CD14-positive monocyte (primary cell): ENCODE measurements at regions not wholly inside any gene's neighbourhood (a gene's known extent, or its start where the extent isn't known, plus 50 kb on each side); places are given as distances from the start of the nearest gene placed in this dataset.

Experiments used
- DNase-seq, 3 donors: peaks; one replicate each; pipeline ENCODE4 v3.0.0-alpha.2; 2011 to 2022
- H2AFZ ChIP-seq: 2 replicates; pipeline ENCODE4 v1.6.0; 2012; ENCODE audit warnings: mild to moderate bottlenecking, low read depth, low read length, inconsistent platforms; ENCODE audit not compliant: insufficient read depth, poor library complexity, severe bottlenecking
- H3K27ac ChIP-seq, 2 donors: 1 replicate in 1 of 2; 2 replicates in 1 of 2; pipeline ENCODE4 v1.5.1; 2012 to 2013; ENCODE audit warnings: low read length in 2 of 2, control low read depth in 1 of 2, inconsistent platforms in 1 of 2, low read depth in 1 of 2, mild to moderate bottlenecking in 1 of 2
- H3K27me3 ChIP-seq, 2 donors: one replicate each; pipeline versions ENCODE4 v1.6.0 to v1.6.1; 2011 to 2013; ENCODE audit warnings: low read length in 2 of 2; ENCODE audit not compliant: control insufficient read depth in 2 of 2, insufficient read depth in 2 of 2
- H3K36me3 ChIP-seq, 2 donors: replicated peaks in 1 of 2; 1 replicate in 1 of 2; 2 replicates in 1 of 2; pipeline versions ENCODE4 v1.5.1 to v1.6.1; 2012 to 2013; ENCODE audit warnings: low read length in 2 of 2, control low read depth in 1 of 2, inconsistent platforms in 1 of 2, mild to moderate bottlenecking in 1 of 2; ENCODE audit not compliant: insufficient read depth in 2 of 2, control insufficient read depth in 1 of 2
- H3K4me1 ChIP-seq, 2 donors: 1 replicate in 1 of 2; 2 replicates in 1 of 2; pipeline versions ENCODE4 v1.5.1 to v1.6.1; 2012 to 2013; ENCODE audit warnings: low read length in 2 of 2, control low read depth in 1 of 2, inconsistent platforms in 1 of 2, mild to moderate bottlenecking in 1 of 2, moderate library complexity in 1 of 2; ENCODE audit not compliant: insufficient read depth in 2 of 2, control insufficient read depth in 1 of 2
- H3K4me2 ChIP-seq: replicated peaks from 2 replicates; pipeline ENCODE3; 2012; ENCODE audit warnings: low read length, moderate library complexity, mild to moderate bottlenecking; ENCODE audit not compliant: poor library complexity, severe bottlenecking; ENCODE audit errors: extremely low read depth
- H3K4me3 ChIP-seq, 3 experiments: fragments of 200-600 bp in 1 of 3; sonication (generic) in 1 of 3; replicated peaks in 1 of 3; 1 replicate in 2 of 3; 2 replicates in 1 of 3; pipeline ENCODE4 v1.5.1; 2011 to 2013; ENCODE audit warnings: low read length in 3 of 3, mild to moderate bottlenecking in 3 of 3, control low read depth in 2 of 3, low read depth in 2 of 3, inconsistent platforms in 1 of 3, moderate library complexity in 1 of 3
- H3K79me2 ChIP-seq: 2 replicates; pipeline ENCODE4 v1.6.0; 2012; ENCODE audit warnings: mild to moderate bottlenecking, control low read depth, inconsistent platforms, low read length, moderate library complexity; ENCODE audit not compliant: insufficient read depth
- H3K9ac ChIP-seq: 2 replicates; pipeline ENCODE4 v1.6.0; 2017; ENCODE audit warnings: low read length, mild to moderate bottlenecking; ENCODE audit not compliant: insufficient read depth, poor library complexity, severe bottlenecking
- H3K9me3 ChIP-seq, 2 donors: replicated peaks in 1 of 2; 1 replicate in 1 of 2; 2 replicates in 1 of 2; pipeline versions ENCODE4 v1.5.1 to v1.6.1; 2012 to 2013; ENCODE audit warnings: low read length in 2 of 2, control low read depth in 1 of 2; ENCODE audit not compliant: control insufficient read depth in 1 of 2, insufficient read depth in 1 of 2
- H4K20me1 ChIP-seq: 2 replicates; pipeline ENCODE4 v1.6.0; 2012; ENCODE audit warnings: mild to moderate bottlenecking, low read length, control low read depth, moderate library complexity; ENCODE audit not compliant: insufficient read depth
- H3K27ac Mint-ChIP-seq, 7 donors: one replicate each; pipeline ENCODE4 v1.8.0; 2020; ENCODE audit warnings: mild to moderate bottlenecking in 7 of 7, mixed read lengths in 7 of 7, moderate library complexity in 6 of 7, inconsistent platforms in 2 of 7
- H3K27me3 Mint-ChIP-seq, 3 donors: one replicate each; pipeline ENCODE4 v1.8.0; 2021 to 2022; ENCODE audit warnings: low read depth in 3 of 3, mild to moderate bottlenecking in 3 of 3, mixed read lengths in 3 of 3, moderate library complexity in 3 of 3, inconsistent platforms in 1 of 3
- H3K36me3 Mint-ChIP-seq, 2 donors: one replicate each; pipeline ENCODE4 v1.8.0; 2020; ENCODE audit warnings: mixed read lengths in 2 of 2, inconsistent platforms in 1 of 2, mild to moderate bottlenecking in 1 of 2
- H3K4me1 Mint-ChIP-seq: one replicate; pipeline ENCODE4 v1.8.0; 2020; ENCODE audit warnings: mild to moderate bottlenecking, mixed read lengths
- H3K4me3 Mint-ChIP-seq, 2 donors: one replicate each; pipeline ENCODE4 v1.8.0; 2020; ENCODE audit warnings: mild to moderate bottlenecking in 2 of 2, mixed read lengths in 2 of 2, moderate library complexity in 1 of 2
- H3K9me3 Mint-ChIP-seq, 7 donors: one replicate each; pipeline ENCODE4 v1.8.0; 2020 to 2022; ENCODE audit warnings: mixed read lengths in 7 of 7, mild to moderate bottlenecking in 6 of 7, moderate library complexity in 6 of 7, inconsistent platforms in 2 of 7
- CTCF ChIP-seq: fragments of 200-600 bp; IDR thresholded peaks from one replicate; pipeline ENCODE4 v1.8.0; 2022; ENCODE audit warnings: antibody characterized with exemption, mild to moderate bottlenecking
- WGBS: methylation state at CpG from one replicate; pipeline ENCODE4 v1.1.5; 2013; ENCODE audit warnings: missing lambda C conversion rate; ENCODE audit not compliant: insufficient coverage; 5-methylcytosine and 5-hydroxymethylcytosine counted together
- intact Hi-C, 2 donors: fragments of 100-400 bp; cut with micrococcal nuclease; formaldehyde crosslinking; loops; one replicate each; pipeline versions ENCODE4 v1.15.0 to v1.15.1; 2023

DNA sequence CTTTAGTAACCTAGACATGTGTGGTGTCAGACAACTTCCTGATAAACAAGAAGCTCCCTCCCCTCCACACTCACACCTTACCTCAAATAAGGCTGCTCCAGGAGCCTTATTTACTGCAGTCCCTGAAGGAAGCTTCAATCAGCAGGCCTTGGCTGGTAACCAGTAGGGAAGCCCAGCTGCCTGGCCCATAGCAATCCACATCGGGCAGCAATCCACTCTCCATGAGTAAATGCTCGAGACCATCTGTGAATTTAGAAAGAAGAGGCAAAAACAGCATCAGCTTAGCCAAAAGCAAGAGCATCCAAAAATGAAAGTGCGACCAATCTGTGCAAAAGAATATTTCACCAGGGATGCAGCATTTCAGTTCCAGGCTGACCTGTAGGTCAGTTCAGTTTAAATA, 213.3 kb upstream of the TUSC1 start:
- no peak for DNase-seq
- WGBS = 79% methylated on average over 3 of the region's 3 CpGs
- Histone ChIP-seq H3K4me1 (no peaks in the 10 kb centered on the region), H3K27ac (no peak overlapping the region), H3K9ac (no peak overlapping the region), H3K4me3 (no peak overlapping the region), H2AFZ (no peak overlapping the region), H3K9me3 (peaks cover 9 to 23% of the 10 kb centered on the region in 2 donors), H3K4me2 (no peak overlapping the region), H3K36me3 (no peaks in the 10 kb centered on the region), H3K27me3 (no peaks in the 10 kb centered on the region), H4K20me1 (no peaks in the 10 kb centered on the region), H3K79me2 (no peaks in the 10 kb centered on the region)
- no peak for TF ChIP-seq CTCF
- Mint-ChIP-seq H3K9me3 (peaks cover 2 to 25% (median 6%) of the 10 kb centered on the region in 7 donors), H3K4me1 (no peaks in the 10 kb centered on the region), H3K36me3 (no peaks in the 10 kb centered on the region), H3K27ac (no peak overlapping the region), H3K27me3 (no peaks in the 10 kb centered on the region), H3K4me3 (no peak overlapping the region)
- intact Hi-C loops = no loop called here

GRCh38 chr9:25889661-25890060, 211.4 kb upstream of the TUSC1 start:
- TF ChIP-seq CTCF = no peak
- Mint-ChIP-seq H3K9me3 (peaks cover 0 to 17% (median 5%) of the 10 kb centered on the region in 7 donors), H3K4me3 (no peak overlapping the region), H3K27me3 (no peaks in the 10 kb centered on the region), H3K27ac (no peak overlapping the region), H3K36me3 (no peaks in the 10 kb centered on the region), H3K4me1 (no peaks in the 10 kb centered on the region)
- no CpG with 5 or more reads among the region's 1 CpG for WGBS
- Histone ChIP-seq H3K4me3 (no peak overlapping the region), H3K9ac (no peak overlapping the region), H3K9me3 (peaks cover 9 to 23% of the 10 kb centered on the region in 2 donors), H3K4me1 (no peaks in the 10 kb centered on the region), H3K4me2 (no peak overlapping the region), H3K27ac (no peak overlapping the region), H4K20me1 (no peaks in the 10 kb centered on the region), H3K79me2 (no peaks in the 10 kb centered on the region), H3K36me3 (no peaks in the 10 kb centered on the region), H2AFZ (no peak overlapping the region), H3K27me3 (no peaks in the 10 kb centered on the region)
- no peak for DNase-seq
- intact Hi-C loops = no loop called here
